BJ (cell line): ENCODE measurements at regions not wholly inside any gene's neighbourhood (a gene's known extent, or its start where the extent isn't known, plus 50 kb on each side); places are given as distances from the start of the nearest gene placed in this dataset.

Source experiments
- CTCF ChIA-PET: fragments of 350-600 bp; formaldehyde crosslinking; extraction: SDS; loops from one replicate; lab custom pipeline; 2021; ENCODE audit warnings: antibody characterized with exemption, inconsistent platforms; lab: Yijun Ruan, JAX
- POLR2A ChIA-PET: fragments of 300-600 bp; sonication (Branson Sonifier 250); formaldehyde crosslinking; extraction: SDS; loops from one replicate; lab custom pipeline; 2021; ENCODE audit warnings: antibody characterized with exemption; lab: Charles Lee
- DNase-seq: peaks from one replicate; pipeline ENCODE4 v3.0.0-alpha.2; 2011; ENCODE audit warnings: low read depth
- H3K27me3 ChIP-seq: 2 replicates; pipeline ENCODE4 v1.6.0; 2011; ENCODE audit warnings: low read length; ENCODE audit not compliant: control insufficient read depth, insufficient read depth
- H3K36me3 ChIP-seq: 2 replicates; pipeline ENCODE4 v1.5.1; 2011; ENCODE audit warnings: low read length; ENCODE audit not compliant: control insufficient read depth, insufficient read depth
- H3K4me3 ChIP-seq: 2 replicates; pipeline ENCODE4 v1.5.1; 2011; ENCODE audit warnings: low read depth, mild to moderate bottlenecking, control low read depth, low read length
- CTCF ChIP-seq: IDR thresholded peaks from 2 replicates; pipeline ENCODE4 v1.5.1; 2011; ENCODE audit warnings: low read depth, mild to moderate bottlenecking, control low read depth, inconsistent platforms, low read length, moderate library complexity; ENCODE audit not compliant: insufficient read depth

- H3K36me3 ChIP-seq, result no peaks in the 10 kb centered on the region
- H3K27me3 ChIP-seq, result peaks cover 3% of the 10 kb centered on the region
- ChIA-PET POLR2A (interaction anchor here (0.6 kb wide), 1 partner anchor 305 kb away, joined by 15 read pairs; no protein-coding TSS in a partner anchor), CTCF (interaction anchor here (1.3 kb wide), 1 partner anchor 256 kb away, joined by 4 read pairs; no protein-coding TSS in a partner anchor)
- no peak overlapping the region for H3K4me3 ChIP-seq
- TF ChIP-seq CTCF, result no peak
- DNase-seq, result no peak
Measured at GRCh38 chr6:14533446-14533845, 415.9 kb downstream of the CD83 start.

- ChIA-PET CTCF (no interaction called here), POLR2A (no interaction called here)
- DNase-seq, result no peak
- Histone ChIP-seq H3K27me3 (peaks cover 3% of the 10 kb centered on the region), H3K4me3 (no peak overlapping the region), H3K36me3 (no peaks in the 10 kb centered on the region)
- no peak for TF ChIP-seq CTCF
Measured at GRCh38 chr6:14537030-14537429, 419.5 kb downstream of the CD83 start.

- ChIA-PET POLR2A (no interaction called here), CTCF (no interaction called here)
- no peak for DNase-seq
- Histone ChIP-seq H3K4me3 (no peak overlapping the region), H3K36me3 (no peaks in the 10 kb centered on the region), H3K27me3 (peaks cover 3% of the 10 kb centered on the region)
- no peak for TF ChIP-seq CTCF
Measured at GRCh38 chr6:14540276-14540675, 422.7 kb downstream of the CD83 start.

GRCh38 chr6:14540810-14541540 is 423.4 kb downstream of the CD83 start:
- Histone ChIP-seq H3K27me3 (peaks cover 3% of the 10 kb centered on the region), H3K4me3 (no peak overlapping the region), H3K36me3 (no peaks in the 10 kb centered on the region)
- ChIA-PET CTCF (interaction anchor here (0.6 to 1.4 kb wide), 2 partner anchors 23 to 300 kb away, joined by 3 read pairs; no protein-coding TSS in a partner anchor), POLR2A (no interaction called here)
- no peak for TF ChIP-seq CTCF
- DNase-seq, result no peak

GRCh38 chr6:14542670-14543366 is 425.2 kb downstream of the CD83 start:
- CTCF ChIA-PET, result interaction anchor here (0.6 kb wide), 1 partner anchor 11 kb away, joined by 3 read pairs; no protein-coding TSS in a partner anchor
- no peak for TF ChIP-seq CTCF

More at GRCh38 chr6:14542670-14543366, 425.2 kb downstream of the CD83 start:
- H3K36me3 ChIP-seq, result no peaks in the 10 kb centered on the region
- H3K4me3 ChIP-seq, result no peak overlapping the region
- no peaks in the 10 kb centered on the region; the same call in 1 of the 2 replicates for H3K27me3 ChIP-seq
- DNase-seq, result no peak
- POLR2A ChIA-PET, result no interaction called here
